NT2/D1 (cell line): ENCODE measurements at regions not wholly inside any gene's neighbourhood (a gene's known extent, or its start where the extent isn't known, plus 50 kb on each side); places are given as distances from the start of the nearest gene placed in this dataset.
"Not testable (repeated sequence)": the region's sequence is repeated elsewhere in the genome, so short reads cannot be mapped to it uniquely, and the experiment has no call there.

Source experiments
- YY1 ChIP-seq: IDR thresholded peaks from 2 replicates; pipeline ENCODE4 v1.6.1; 2011; ENCODE audit not compliant: insufficient read length, insufficient read depth
- ZNF274 ChIP-seq: IDR thresholded peaks from 2 replicates; pipeline ENCODE4 v1.6.1; 2011; ENCODE audit warnings: mild to moderate bottlenecking, low read depth, low read length

DNA sequence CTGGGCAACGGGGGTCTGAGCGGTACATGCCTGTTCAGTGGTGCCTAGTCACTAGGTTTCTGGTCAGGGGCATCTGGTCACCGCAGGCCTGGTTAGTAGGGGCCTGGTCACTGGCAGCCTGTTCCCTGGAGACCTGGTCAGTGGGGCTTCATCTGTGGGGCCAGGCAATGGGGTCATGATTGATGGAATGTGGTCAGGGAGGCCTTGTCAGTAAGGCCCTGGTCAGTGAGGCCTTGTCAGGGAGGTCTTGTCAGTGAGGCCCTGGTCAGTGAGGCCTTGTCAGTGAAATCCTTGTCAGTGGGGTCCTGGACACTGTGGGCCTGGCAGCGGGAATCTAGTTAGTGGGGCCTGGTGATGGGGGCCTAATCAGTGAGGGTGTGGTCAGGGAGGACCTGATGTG, 763.6 kb downstream of the SPATA31A6 start:
- TF ChIP-seq YY1, ZNF274: not testable (repeated sequence)
